HCT116 (cell line): ENCODE measurements at regions not wholly inside any gene's neighbourhood (a gene's known extent, or its start where the extent isn't known, plus 50 kb on each side); places are given as distances from the start of the nearest gene placed in this dataset.

Experiments
- ATAC-seq: fragments of 200-7000 bp; cut with Tn5 transposase; 2 replicates; pipeline ENCODE4 v1.9.1; 2020; ENCODE audit warnings: mild to moderate bottlenecking, moderate library complexity
- BruUV-seq: library from RNA; stranded (reverse); fragments of 400-500 nt; replicated peaks from 2 replicates; lab custom pipeline; 2021; lab: Mats Ljungman, UMichigan
- CTCF ChIA-PET: fragments of 300-600 bp; sonication (Branson Sonifier 250); formaldehyde crosslinking; loops from one replicate; lab custom pipeline; 2021; ENCODE audit warnings: antibody characterized with exemption; lab: Charles Lee
- POLR2A ChIA-PET: fragments of 300-600, 350-600 bp; sonication (Branson Sonifier 250); formaldehyde crosslinking; loops from one replicate; lab custom pipeline; 2021; ENCODE audit warnings: antibody characterized with exemption; lab: Charles Lee
- RAD21 ChIA-PET, 2 experiments: fragments of 300-600 bp; sonication (Branson Sonifier 250); formaldehyde crosslinking; loops; one replicate each; lab custom pipeline; 2023; ENCODE audit warnings: low total read pairs in 2 of 2; ENCODE audit not compliant: uncharacterized antibody in 2 of 2, unreplicated experiment in 2 of 2, low non-redundant PET in 1 of 2; lab: Charles Lee
- DNase-seq: peaks from one replicate; pipeline ENCODE4 v3.0.0-alpha.2; 2010; ENCODE audit warnings: low read depth, low spot score
- H2AFZ ChIP-seq: fragments of 200-600 bp; shearing (Covaris generic), sonication (generic); 2 replicates; pipeline ENCODE4 v1.6.1; 2017; ENCODE audit warnings: low read depth, mixed run types, mixed read lengths, antibody characterized with exemption, low read length; ENCODE audit not compliant: poor library complexity, severe bottlenecking
- H3K27ac ChIP-seq: 2 replicates; pipeline ENCODE4 v1.5.1; 2012; ENCODE audit warnings: low read depth, low read length
- H3K27me3 ChIP-seq: fragments of 200-600 bp; sonication (generic); 2 replicates; pipeline ENCODE4 v1.6.1; 2016; ENCODE audit warnings: mixed run types, low read length, mixed read lengths; ENCODE audit not compliant: insufficient read depth
- H3K36me3 ChIP-seq, 2 experiments: fragments of 200-500 bp in 1 of 2; fragments of 200-600 bp in 1 of 2; sonication (Bioruptor generic) in 1 of 2; sonication (generic) in 1 of 2; 2 replicates each; pipeline versions ENCODE4 v1.5.1 to v1.6.1; 2014 to 2016; ENCODE audit warnings: low read length in 2 of 2, inconsistent platforms in 1 of 2, mixed read lengths in 1 of 2, mixed run types in 1 of 2; ENCODE audit not compliant: insufficient read depth in 2 of 2, control insufficient read depth in 1 of 2
- H3K4me1 ChIP-seq, 2 experiments: fragments of 200-600 bp in 1 of 2; sonication (generic) in 1 of 2; 2 replicates each; pipeline versions ENCODE4 v1.5.1 to v1.6.1; 2012 to 2017; ENCODE audit warnings: low read length in 2 of 2, inconsistent platforms in 1 of 2, mild to moderate bottlenecking in 1 of 2, mixed read lengths in 1 of 2, mixed run types in 1 of 2, moderate library complexity in 1 of 2; ENCODE audit not compliant: insufficient read depth in 2 of 2, control insufficient read depth in 1 of 2
- H3K4me2 ChIP-seq: fragments of 200-600 bp; sonication (generic); 2 replicates; pipeline ENCODE4 v1.6.1; 2017; ENCODE audit warnings: mixed run types, low read length, mixed read lengths
- H3K4me3 ChIP-seq, 2 experiments: fragments of 200-600 bp in 1 of 2; sonication (generic) in 1 of 2; replicated peaks in 1 of 2; 2 replicates each; pipeline ENCODE4 v1.5.1; 2011 to 2016; ENCODE audit warnings: low read length in 2 of 2, control low read depth in 1 of 2, low read depth in 1 of 2, mild to moderate bottlenecking in 1 of 2, mixed read lengths in 1 of 2, mixed run types in 1 of 2
- H3K79me2 ChIP-seq: fragments of 200-600 bp; sonication (generic); 2 replicates; pipeline ENCODE4 v1.6.1; 2017; ENCODE audit warnings: mild to moderate bottlenecking, mixed run types, low read length, moderate library complexity, mixed read lengths; ENCODE audit not compliant: insufficient read depth
- H3K9ac ChIP-seq: fragments of 200-600 bp; sonication (generic); 2 replicates; pipeline ENCODE4 v1.6.1; 2016; ENCODE audit warnings: low read length, mixed read lengths
- H3K9me2 ChIP-seq: fragments of 200-600 bp; sonication (generic), shearing (Covaris generic); 2 replicates; pipeline ENCODE4 v1.6.1; 2017; ENCODE audit warnings: mixed run types, mild to moderate bottlenecking, moderate library complexity; ENCODE audit not compliant: insufficient read depth
- H3K9me3 ChIP-seq, 2 experiments: fragments of 200-500 bp in 1 of 2; fragments of 200-600 bp in 1 of 2; sonication (Bioruptor generic) in 1 of 2; sonication (generic) in 1 of 2; 2 replicates each; pipeline ENCODE4 v1.6.1; 2014 to 2017; ENCODE audit warnings: low read length in 2 of 2, mixed read lengths in 2 of 2, inconsistent platforms in 1 of 2, low read depth in 1 of 2, mild to moderate bottlenecking in 1 of 2, mixed run types in 1 of 2, moderate library complexity in 1 of 2; ENCODE audit not compliant: control insufficient read depth in 1 of 2, insufficient read depth in 1 of 2
- H4K20me1 ChIP-seq: fragments of 200-600 bp; sonication (generic), shearing (Covaris generic); 2 replicates; pipeline ENCODE4 v1.6.1; 2017; ENCODE audit warnings: mixed run types, mild to moderate bottlenecking, moderate library complexity; ENCODE audit not compliant: insufficient read depth
- CBX3 ChIP-seq: IDR thresholded peaks from 2 replicates; pipeline ENCODE4 v1.6.1; 2012; ENCODE audit warnings: low read depth
- EGR1 ChIP-seq: IDR thresholded peaks from 2 replicates; pipeline ENCODE4 v1.6.1; 2012; ENCODE audit warnings: low read depth
- EZH2 ChIP-seq: fragments of 200-600 bp; sonication (generic); IDR thresholded peaks from 2 replicates; pipeline ENCODE4 v1.6.1; 2017; ENCODE audit warnings: antibody characterized with exemption, mixed run types
- POLR2A ChIP-seq: IDR thresholded peaks from 2 replicates; pipeline ENCODE4 v1.7.0; 2011; ENCODE audit warnings: borderline replicate concordance; ENCODE audit not compliant: insufficient read depth, insufficient read length; ENCODE audit errors: extremely low read depth
- SP1 ChIP-seq: IDR thresholded peaks from 2 replicates; pipeline ENCODE4 v1.6.1; 2012; ENCODE audit warnings: low read depth
- TCF7L2 ChIP-seq: IDR thresholded peaks from 2 replicates; pipeline ENCODE4 v1.7.0; 2011; ENCODE audit warnings: borderline replicate concordance, inconsistent platforms; ENCODE audit not compliant: insufficient read depth, insufficient read length; ENCODE audit errors: extremely low read depth
- intact Hi-C: fragments of 100-400 bp; cut with micrococcal nuclease; formaldehyde crosslinking; loops from 2 replicates; pipeline ENCODE4 v1.10.0; 2022
- TF ChIP-seq, protein P1 (sequence below), 3 experiments: fragments of 200-600 bp in 1 of 3; sonication (generic) in 1 of 3; IDR thresholded peaks in 2 of 3; conservative IDR thresholded peaks in 1 of 3; 2 replicates each; pipeline ENCODE4 v1.5.1; 2012 to 2017; ENCODE audit warnings: low read depth in 2 of 3, low read length in 2 of 3, antibody characterized with exemption in 1 of 3, borderline replicate concordance in 1 of 3, control low read depth in 1 of 3, mild to moderate bottlenecking in 1 of 3, mixed read lengths in 1 of 3, mixed run types in 1 of 3, moderate library complexity in 1 of 3; ENCODE audit not compliant: insufficient read depth in 1 of 3
- TF ChIP-seq, protein P2 (sequence below): IDR thresholded peaks from 2 replicates; pipeline ENCODE4 v1.6.1; 2011; ENCODE audit warnings: mild to moderate bottlenecking, low read length, moderate library complexity; ENCODE audit not compliant: insufficient replicate concordance; ENCODE audit errors: extremely low read depth

DNA sequence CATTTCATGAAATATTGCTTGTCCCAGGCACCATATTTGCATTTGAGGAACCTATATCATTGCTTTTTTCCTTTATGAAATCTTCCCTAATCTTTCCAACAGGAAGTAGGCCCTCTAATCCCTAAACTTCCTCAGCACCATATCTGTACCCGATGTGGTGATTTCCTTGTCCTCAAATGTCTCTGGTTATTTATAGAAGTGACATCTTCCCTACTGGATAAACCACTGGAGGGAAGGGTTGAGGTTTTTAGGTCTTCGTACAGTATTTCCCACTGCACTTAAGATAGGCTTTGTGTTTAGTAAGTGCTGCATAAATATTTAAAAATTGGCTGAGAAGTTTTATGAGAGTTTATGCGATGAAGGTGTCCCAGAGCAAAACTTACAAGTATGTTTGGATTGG, 54.9 kb upstream of the TMEM170B start:
- no peaks in the 10 kb centered on the region for H3K36me3 ChIP-seq
- CTCF ChIA-PET, result interaction anchor here (1.1 kb wide), 1 partner anchor 93 kb away, joined by 3 read pairs; no protein-coding TSS in a partner anchor
- H3K79me2 ChIP-seq, result no peaks in the 10 kb centered on the region
- intact Hi-C loops, result no loop called here
- H2AFZ ChIP-seq, result no peak overlapping the region
- no peaks in the 10 kb centered on the region for H3K9me3 ChIP-seq
- TF ChIP-seq EGR1, result no peak
- TF ChIP-seq, protein P1, sequence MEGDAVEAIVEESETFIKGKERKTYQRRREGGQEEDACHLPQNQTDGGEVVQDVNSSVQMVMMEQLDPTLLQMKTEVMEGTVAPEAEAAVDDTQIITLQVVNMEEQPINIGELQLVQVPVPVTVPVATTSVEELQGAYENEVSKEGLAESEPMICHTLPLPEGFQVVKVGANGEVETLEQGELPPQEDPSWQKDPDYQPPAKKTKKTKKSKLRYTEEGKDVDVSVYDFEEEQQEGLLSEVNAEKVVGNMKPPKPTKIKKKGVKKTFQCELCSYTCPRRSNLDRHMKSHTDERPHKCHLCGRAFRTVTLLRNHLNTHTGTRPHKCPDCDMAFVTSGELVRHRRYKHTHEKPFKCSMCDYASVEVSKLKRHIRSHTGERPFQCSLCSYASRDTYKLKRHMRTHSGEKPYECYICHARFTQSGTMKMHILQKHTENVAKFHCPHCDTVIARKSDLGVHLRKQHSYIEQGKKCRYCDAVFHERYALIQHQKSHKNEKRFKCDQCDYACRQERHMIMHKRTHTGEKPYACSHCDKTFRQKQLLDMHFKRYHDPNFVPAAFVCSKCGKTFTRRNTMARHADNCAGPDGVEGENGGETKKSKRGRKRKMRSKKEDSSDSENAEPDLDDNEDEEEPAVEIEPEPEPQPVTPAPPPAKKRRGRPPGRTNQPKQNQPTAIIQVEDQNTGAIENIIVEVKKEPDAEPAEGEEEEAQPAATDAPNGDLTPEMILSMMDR (IDR thresholded peaks at IDR 0.05 in 2 of 3, conservative IDR thresholded peaks at IDR 0.05 in 1 of 3; ENCODE audit: borderline replicate concordance in 1 of 3, insufficient read depth in 1 of 3, low read depth in 2 of 3, low read length in 2 of 3), result no peak
- no peak for TF ChIP-seq SP1
- TF ChIP-seq POLR2A, result no peak
- TF ChIP-seq CBX3, result no peak
- no peak for TF ChIP-seq TCF7L2
- TF ChIP-seq, protein P2, sequence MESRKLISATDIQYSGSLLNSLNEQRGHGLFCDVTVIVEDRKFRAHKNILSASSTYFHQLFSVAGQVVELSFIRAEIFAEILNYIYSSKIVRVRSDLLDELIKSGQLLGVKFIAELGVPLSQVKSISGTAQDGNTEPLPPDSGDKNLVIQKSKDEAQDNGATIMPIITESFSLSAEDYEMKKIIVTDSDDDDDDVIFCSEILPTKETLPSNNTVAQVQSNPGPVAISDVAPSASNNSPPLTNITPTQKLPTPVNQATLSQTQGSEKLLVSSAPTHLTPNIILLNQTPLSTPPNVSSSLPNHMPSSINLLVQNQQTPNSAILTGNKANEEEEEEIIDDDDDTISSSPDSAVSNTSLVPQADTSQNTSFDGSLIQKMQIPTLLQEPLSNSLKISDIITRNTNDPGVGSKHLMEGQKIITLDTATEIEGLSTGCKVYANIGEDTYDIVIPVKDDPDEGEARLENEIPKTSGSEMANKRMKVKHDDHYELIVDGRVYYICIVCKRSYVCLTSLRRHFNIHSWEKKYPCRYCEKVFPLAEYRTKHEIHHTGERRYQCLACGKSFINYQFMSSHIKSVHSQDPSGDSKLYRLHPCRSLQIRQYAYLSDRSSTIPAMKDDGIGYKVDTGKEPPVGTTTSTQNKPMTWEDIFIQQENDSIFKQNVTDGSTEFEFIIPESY, result no peak
- TF ChIP-seq EZH2, result no peak
- TF ChIP-seq, all 23 proteins: peak for 0
- Histone ChIP-seq H3K9ac (no peak overlapping the region), H3K27me3 (no peaks in the 10 kb centered on the region), H3K27ac (no peak overlapping the region), H3K4me1 (no peaks in the 10 kb centered on the region), H3K9me2 (no peaks in the 10 kb centered on the region), H3K4me3 (no peak overlapping the region), H3K4me2 (no peak overlapping the region), H4K20me1 (no peaks in the 10 kb centered on the region)
- ATAC-seq (no peak), DNase-seq (no peak)
- ChIA-PET POLR2A (no interaction called here), RAD21 (no interaction called here)
- no TSS peak for BruUV-seq
